ENCODE measurements at regions not wholly inside any gene's neighbourhood (a gene's known extent, or its start where the extent isn't known, plus 50 kb on each side); places are given as distances from the start of the nearest gene placed in this dataset.
"Not testable (repeated sequence)": the region's sequence is repeated elsewhere in the genome, so short reads cannot be mapped to it uniquely, and the experiment has no call there.

DNA sequence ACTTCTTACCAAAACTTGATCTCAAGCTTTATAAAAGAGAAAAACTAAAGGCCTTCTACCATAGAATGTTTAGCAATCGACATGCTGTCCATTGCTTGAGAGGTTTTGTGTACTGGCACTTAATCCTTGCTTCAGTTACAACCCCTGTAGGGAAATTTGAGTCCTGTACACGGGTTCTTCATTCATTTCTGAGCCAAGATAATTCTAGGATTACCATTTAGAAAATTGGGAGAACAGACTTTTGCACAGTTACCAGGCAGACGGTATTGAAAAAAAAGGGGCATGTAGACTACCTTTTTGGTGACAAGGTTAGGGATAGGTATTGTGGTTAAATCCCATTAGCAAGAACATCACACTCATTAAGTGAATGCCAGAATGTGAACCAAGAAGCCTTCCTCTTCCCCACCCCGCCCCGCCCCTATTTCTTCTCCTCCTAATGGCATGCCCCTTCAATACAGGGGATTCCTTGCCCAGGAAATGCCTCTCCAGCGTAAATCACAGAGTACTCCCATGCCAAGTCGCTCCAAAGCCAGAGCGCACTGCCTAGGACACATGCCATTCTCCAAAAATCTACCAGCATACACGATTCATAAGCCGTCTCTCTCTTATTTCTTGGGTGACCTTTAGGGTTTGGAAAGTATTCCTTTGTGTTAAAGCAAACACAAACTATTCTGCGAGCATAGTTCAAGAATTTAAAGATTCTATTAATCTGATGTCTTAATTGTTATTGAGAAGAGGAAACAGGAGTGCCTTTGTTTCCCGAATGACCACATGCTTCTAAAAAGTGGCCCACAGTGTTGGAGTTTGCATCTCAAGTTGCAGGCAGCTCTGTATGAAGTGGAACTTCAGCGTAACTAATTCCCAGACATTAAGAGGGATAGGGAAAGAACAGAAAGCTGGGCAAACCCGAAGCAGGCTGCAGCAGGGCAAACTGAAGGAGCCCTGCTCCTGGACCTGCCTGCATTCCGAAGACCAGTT is 164.0 kb upstream of the NR2F2 start:
- TF ChIP-seq, protein P1, sequence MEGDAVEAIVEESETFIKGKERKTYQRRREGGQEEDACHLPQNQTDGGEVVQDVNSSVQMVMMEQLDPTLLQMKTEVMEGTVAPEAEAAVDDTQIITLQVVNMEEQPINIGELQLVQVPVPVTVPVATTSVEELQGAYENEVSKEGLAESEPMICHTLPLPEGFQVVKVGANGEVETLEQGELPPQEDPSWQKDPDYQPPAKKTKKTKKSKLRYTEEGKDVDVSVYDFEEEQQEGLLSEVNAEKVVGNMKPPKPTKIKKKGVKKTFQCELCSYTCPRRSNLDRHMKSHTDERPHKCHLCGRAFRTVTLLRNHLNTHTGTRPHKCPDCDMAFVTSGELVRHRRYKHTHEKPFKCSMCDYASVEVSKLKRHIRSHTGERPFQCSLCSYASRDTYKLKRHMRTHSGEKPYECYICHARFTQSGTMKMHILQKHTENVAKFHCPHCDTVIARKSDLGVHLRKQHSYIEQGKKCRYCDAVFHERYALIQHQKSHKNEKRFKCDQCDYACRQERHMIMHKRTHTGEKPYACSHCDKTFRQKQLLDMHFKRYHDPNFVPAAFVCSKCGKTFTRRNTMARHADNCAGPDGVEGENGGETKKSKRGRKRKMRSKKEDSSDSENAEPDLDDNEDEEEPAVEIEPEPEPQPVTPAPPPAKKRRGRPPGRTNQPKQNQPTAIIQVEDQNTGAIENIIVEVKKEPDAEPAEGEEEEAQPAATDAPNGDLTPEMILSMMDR (conservative IDR thresholded peaks at IDR 0.05; ENCODE audit: low read length) = no peak
- no peak overlapping the region for H3K4me3 ChIP-seq (ENCODE audit: low read length)
- DNase-seq (ENCODE audit: low read depth) = no peak

DNA sequence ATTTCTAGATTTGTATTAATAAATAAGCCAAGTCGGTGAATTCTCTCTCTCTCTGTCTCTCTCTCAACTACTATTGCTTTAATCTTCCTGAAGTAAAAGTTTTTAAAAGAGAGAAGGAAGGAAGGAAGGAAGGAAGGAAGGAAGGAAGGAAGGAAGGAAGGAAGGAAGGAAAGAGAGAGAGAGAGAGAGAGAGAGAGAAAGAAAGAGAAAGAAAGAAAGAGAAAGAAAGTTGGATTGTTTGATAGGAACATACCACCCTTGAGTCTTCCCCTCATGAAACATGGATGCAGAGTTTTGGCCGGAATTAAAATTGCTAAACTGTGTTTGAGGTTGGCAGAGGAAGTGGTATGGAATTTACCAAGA is 159.9 kb upstream of the NR2F2 start:
- DNase-seq (ENCODE audit: low read depth); H3K4me3 ChIP-seq (ENCODE audit: low read length): not testable (repeated sequence)

DNA sequence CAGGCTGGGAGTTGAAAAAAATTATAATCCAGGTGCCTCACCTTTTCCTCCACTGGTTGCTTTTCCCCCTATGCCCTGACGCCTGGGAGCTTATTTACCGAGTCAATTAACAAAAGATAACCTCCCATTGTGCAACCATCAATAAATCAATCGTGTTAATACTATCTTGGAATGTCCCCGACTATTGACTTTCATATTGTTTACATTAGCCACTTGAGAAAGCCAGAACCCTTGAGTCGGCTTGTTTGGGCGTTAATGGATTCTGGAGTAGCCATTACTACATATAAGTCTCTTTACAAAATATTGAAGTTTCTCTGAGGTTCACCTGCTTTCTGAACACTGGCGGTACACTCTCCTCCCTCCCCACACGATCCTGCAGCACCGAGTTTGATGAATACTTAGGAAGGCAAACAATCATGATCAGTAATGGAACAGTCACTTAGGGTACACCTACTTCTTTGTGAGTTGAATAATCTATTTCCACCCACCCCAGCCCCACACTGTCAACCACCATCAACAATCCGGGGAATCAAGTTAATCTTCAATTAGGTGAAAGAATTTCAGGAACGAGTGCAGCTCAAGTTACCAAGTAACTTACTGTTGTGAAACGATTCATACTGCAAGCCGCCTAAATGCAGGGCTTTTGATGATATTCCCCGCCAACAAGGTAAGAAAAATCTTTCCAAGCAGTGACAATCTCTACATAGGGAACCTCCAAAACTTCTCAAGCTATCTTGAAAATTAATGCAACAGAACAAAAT is 159.3 kb upstream of the NR2F2 start:
- DNase-seq (ENCODE audit: low read depth) = no peak
- H3K4me3 ChIP-seq (ENCODE audit: low read length) = no peak overlapping the region
- TF ChIP-seq, protein P1 (conservative IDR thresholded peaks at IDR 0.05; ENCODE audit: low read length) = no peak

DNA sequence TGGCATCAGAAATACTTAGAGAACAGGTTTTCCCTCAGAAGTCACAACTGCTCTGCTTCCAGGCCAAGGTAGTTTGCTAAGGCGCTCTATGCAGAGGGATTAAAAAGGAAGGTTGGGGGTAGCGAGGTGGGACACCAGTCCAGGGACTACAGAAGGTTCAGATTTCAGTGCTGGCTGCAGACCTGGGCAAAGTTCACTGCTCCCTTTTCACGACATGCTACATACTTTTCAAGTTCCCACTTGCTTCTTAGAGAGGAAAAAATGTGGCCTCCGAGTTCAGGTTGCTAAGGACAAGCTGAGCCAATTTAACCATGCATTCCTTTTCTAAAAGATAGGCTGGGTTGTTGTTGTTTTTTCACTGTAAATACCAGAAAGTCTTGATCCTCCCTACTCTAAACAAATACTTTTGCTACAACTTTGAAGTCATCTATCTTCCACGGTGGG is 158.6 kb upstream of the NR2F2 start:
- no peak overlapping the region for H3K4me3 ChIP-seq (ENCODE audit: low read length)
- no peak for DNase-seq (ENCODE audit: low read depth)
- TF ChIP-seq, protein P1 (conservative IDR thresholded peaks at IDR 0.05; ENCODE audit: low read length) = no peak

DNA sequence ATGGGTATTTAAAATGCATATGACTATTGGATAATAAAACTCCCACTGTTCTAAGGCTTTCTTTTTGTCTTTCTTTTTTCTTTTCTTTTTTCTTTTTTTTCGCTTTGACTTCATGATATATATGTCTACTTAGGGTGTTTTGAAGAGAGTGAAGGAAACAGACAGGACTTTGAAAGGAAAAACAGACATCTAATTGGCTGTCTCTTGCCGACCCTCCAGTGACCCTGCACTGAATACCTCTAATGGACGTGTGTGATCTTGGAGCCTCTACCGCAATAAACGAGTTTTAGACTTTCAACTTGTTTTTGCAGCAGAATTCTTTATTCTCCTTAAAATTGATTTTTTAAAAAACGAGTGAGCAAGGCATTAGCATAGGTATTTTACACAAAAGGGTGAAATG is 158.1 kb upstream of the NR2F2 start:
- H3K4me3 ChIP-seq (ENCODE audit: low read length) = no peak overlapping the region
- TF ChIP-seq, protein P1 (conservative IDR thresholded peaks at IDR 0.05; ENCODE audit: low read length) = no peak
- DNase-seq (ENCODE audit: low read depth) = no peak

DNA sequence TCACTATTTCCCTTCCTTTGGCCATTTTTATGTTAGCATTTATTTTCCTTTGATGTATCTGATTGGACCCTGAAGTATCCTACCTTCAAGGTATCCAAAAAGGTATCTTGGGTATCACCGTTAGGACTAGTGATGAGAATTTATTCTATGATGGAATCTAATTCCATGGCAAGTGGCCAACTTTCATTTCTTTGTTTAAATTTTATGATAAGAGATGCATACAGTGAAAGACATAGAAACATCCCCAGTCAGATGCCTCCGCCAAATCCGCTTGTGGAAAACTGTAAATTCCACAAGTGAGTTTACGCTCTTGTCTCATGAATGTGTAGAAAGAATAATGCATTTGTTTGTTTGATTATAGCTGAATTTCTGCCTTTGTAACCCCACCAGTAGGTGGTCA is 153.7 kb upstream of the NR2F2 start:
- TF ChIP-seq, protein P1 (conservative IDR thresholded peaks at IDR 0.05; ENCODE audit: low read length) = no peak
- H3K4me3 ChIP-seq (ENCODE audit: low read length) = no peak overlapping the region
- no peak for DNase-seq (ENCODE audit: low read depth)

DNA sequence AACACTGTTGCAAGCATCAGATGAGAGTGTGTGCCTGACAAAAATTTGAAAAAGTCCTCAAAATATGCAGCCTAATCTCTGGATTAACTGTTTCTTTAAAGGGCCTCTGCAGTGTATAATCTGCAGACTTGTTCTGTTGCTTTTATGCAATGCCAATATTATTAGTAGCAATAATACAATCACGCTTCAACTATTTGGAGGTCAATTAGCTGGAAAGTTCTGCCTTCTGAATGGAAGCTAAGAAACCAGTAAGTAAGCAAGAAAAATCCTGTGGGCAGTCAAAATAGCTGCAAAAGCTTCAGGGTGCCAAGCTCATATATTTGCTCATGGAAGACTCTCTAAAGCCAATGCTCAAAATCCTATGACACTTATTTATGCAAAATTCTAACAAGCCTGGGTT is 153.2 kb upstream of the NR2F2 start:
- no peak overlapping the region for H3K4me3 ChIP-seq (ENCODE audit: low read length)
- TF ChIP-seq, protein P1 (conservative IDR thresholded peaks at IDR 0.05; ENCODE audit: low read length) = no peak
- no peak for DNase-seq (ENCODE audit: low read depth)

All from AG10803 (cell line).